Body of pancreas (tissue), 4 donors: ENCODE measurements at regions not wholly inside any gene's neighbourhood (a gene's known extent, or its start where the extent isn't known, plus 50 kb on each side); places are given as distances from the start of the nearest gene placed in this dataset.

Source experiments
- CTCF ChIP-seq, 7 experiments: fragments of 450-650 bp in 4 of 7; fragments of 200-600 bp in 3 of 7; sonication (generic) in 3 of 7; IDR thresholded peaks; one replicate each; pipeline ENCODE4 v1.5.1; 2016 to 2019; ENCODE audit warnings: antibody characterized with exemption in 7 of 7
- POLR2A ChIP-seq, 3 donors: fragments of 450-650 bp; IDR thresholded peaks; one replicate each; pipeline ENCODE4 v1.6.1; 2016; ENCODE audit warnings: antibody characterized with exemption in 3 of 3, mild to moderate bottlenecking in 2 of 3

GRCh38 chr2:52805901-52806410 is 961.6 kb upstream of the CHAC2 start:
- no peak for TF ChIP-seq CTCF (IDR thresholded peaks at IDR 0.05)
- TF ChIP-seq POLR2A (IDR thresholded peaks at IDR 0.05), result no peak
